ENCODE measurements at regions not wholly inside any gene's neighbourhood (a gene's known extent, or its start where the extent isn't known, plus 50 kb on each side); places are given as distances from the start of the nearest gene placed in this dataset.

GRCh38 chr6:5937936-5938706, 68.6 kb downstream of the NRN1 start:
- TF ChIP-seq CTCF (IDR thresholded peaks at IDR 0.05) (no peak), EP300 (IDR thresholded peaks at IDR 0.05) (no peak)

Data from ovary (tissue), 3 donors.